ENCODE measurements at regions not wholly inside any gene's neighbourhood (a gene's known extent, or its start where the extent isn't known, plus 50 kb on each side); places are given as distances from the start of the nearest gene placed in this dataset.
A peak's percentile ranks its signal among the peaks of the same experiment; 100 is the strongest.

- no peak overlapping the region for H3K27ac Mint-ChIP-seq (ENCODE audit: unreplicated experiment)
- no peak overlapping the region for H3K4me3 Mint-ChIP-seq (ENCODE audit: unreplicated experiment)
- no peaks in the 10 kb centered on the region for H3K27me3 Mint-ChIP-seq (ENCODE audit: unreplicated experiment)
- no peaks in the 10 kb centered on the region for H3K4me1 Mint-ChIP-seq (ENCODE audit: unreplicated experiment)
- DNase-seq (ENCODE audit: low spot score), result no peak
- TF ChIP-seq CTCF (IDR thresholded peaks at IDR 0.05; ENCODE audit: unreplicated experiment), result no peak
- no peaks in the 10 kb centered on the region for H3K9me3 Mint-ChIP-seq (ENCODE audit: unreplicated experiment)
- no peaks in the 10 kb centered on the region for H3K36me3 Mint-ChIP-seq (ENCODE audit: low read depth, unreplicated experiment)
These were observed 456.3 kb upstream of the ERCC4 start for GRCh38 chr16:13463619-13464018.

- DNase-seq (ENCODE audit: low spot score), result peak; percentile 33
These were observed 448.9 kb upstream of the ERCC4 start for GRCh38 chr16:13471036-13471435.

GRCh38 chr16:13478991-13479390 lies 441.0 kb upstream of the ERCC4 start:
- no peaks in the 10 kb centered on the region for H3K4me1 Mint-ChIP-seq (ENCODE audit: unreplicated experiment)
- no peak for TF ChIP-seq CTCF (IDR thresholded peaks at IDR 0.05; ENCODE audit: unreplicated experiment)
- no peaks in the 10 kb centered on the region for H3K36me3 Mint-ChIP-seq (ENCODE audit: low read depth, unreplicated experiment)
- H3K9me3 Mint-ChIP-seq (ENCODE audit: unreplicated experiment), result no peaks in the 10 kb centered on the region
- no peak overlapping the region for H3K4me3 Mint-ChIP-seq (ENCODE audit: unreplicated experiment)
- peaks cover 2% of the 10 kb centered on the region for H3K27me3 Mint-ChIP-seq (ENCODE audit: unreplicated experiment)
- no peak for DNase-seq (ENCODE audit: low spot score)
- H3K27ac Mint-ChIP-seq (ENCODE audit: unreplicated experiment), result no peak overlapping the region

More at GRCh38 chr16:13471036-13471435, 448.9 kb upstream of the ERCC4 start:
- Mint-ChIP-seq H3K9me3 (ENCODE audit: unreplicated experiment) (no peaks in the 10 kb centered on the region), H3K4me3 (ENCODE audit: unreplicated experiment) (no peak overlapping the region), H3K27ac (ENCODE audit: unreplicated experiment) (no peak overlapping the region), H3K36me3 (ENCODE audit: low read depth, unreplicated experiment) (no peaks in the 10 kb centered on the region), H3K4me1 (ENCODE audit: unreplicated experiment) (no peaks in the 10 kb centered on the region), H3K27me3 (ENCODE audit: unreplicated experiment) (no peaks in the 10 kb centered on the region)
- no peak for TF ChIP-seq CTCF (IDR thresholded peaks at IDR 0.05; ENCODE audit: unreplicated experiment)

GRCh38 chr16:13479549-13479948 lies 440.4 kb upstream of the ERCC4 start:
- no peak for DNase-seq (ENCODE audit: low spot score)
- Mint-ChIP-seq H3K4me3 (ENCODE audit: unreplicated experiment) (no peak overlapping the region), H3K4me1 (ENCODE audit: unreplicated experiment) (no peaks in the 10 kb centered on the region), H3K27me3 (ENCODE audit: unreplicated experiment) (peaks cover 2% of the 10 kb centered on the region), H3K27ac (ENCODE audit: unreplicated experiment) (no peak overlapping the region), H3K36me3 (ENCODE audit: low read depth, unreplicated experiment) (no peaks in the 10 kb centered on the region), H3K9me3 (ENCODE audit: unreplicated experiment) (no peaks in the 10 kb centered on the region)
- TF ChIP-seq CTCF (IDR thresholded peaks at IDR 0.05; ENCODE audit: unreplicated experiment), result no peak

- no peak for TF ChIP-seq CTCF (IDR thresholded peaks at IDR 0.05; ENCODE audit: unreplicated experiment)
- Mint-ChIP-seq H3K9me3 (ENCODE audit: unreplicated experiment) (no peaks in the 10 kb centered on the region), H3K4me1 (ENCODE audit: unreplicated experiment) (no peaks in the 10 kb centered on the region), H3K27me3 (ENCODE audit: unreplicated experiment) (peaks cover 2% of the 10 kb centered on the region), H3K36me3 (ENCODE audit: low read depth, unreplicated experiment) (no peaks in the 10 kb centered on the region), H3K27ac (ENCODE audit: unreplicated experiment) (no peak overlapping the region), H3K4me3 (ENCODE audit: unreplicated experiment) (no peak overlapping the region)
- DNase-seq (ENCODE audit: low spot score), result no peak
These were observed 439.2 kb upstream of the ERCC4 start for GRCh38 chr16:13480801-13481200.

Data from endothelial cell (in vitro differentiated cells).